ENCODE measurements at regions not wholly inside any gene's neighbourhood (a gene's known extent, or its start where the extent isn't known, plus 50 kb on each side); places are given as distances from the start of the nearest gene placed in this dataset.
"Not testable (repeated sequence)": the region's sequence is repeated elsewhere in the genome, so short reads cannot be mapped to it uniquely, and the experiment has no call there.

- H3K4me2 ChIP-seq (ENCODE audit: low read length); CTCF ChIA-PET; H3K4me1 ChIP-seq (ENCODE audit: control insufficient read depth in 1 of 2, insufficient read depth in 2 of 2, low read length in 2 of 2); H3K9ac ChIP-seq (ENCODE audit: low read length); RAD21 ChIA-PET (ENCODE audit: low non-redundant PET in 1 of 2, low total read pairs in 2 of 2, uncharacterized antibody in 2 of 2, unreplicated experiment in 2 of 2); H3K9me3 ChIP-seq (ENCODE audit: control insufficient read depth in 1 of 2, insufficient read depth in 1 of 2, low read depth in 1 of 2, low read length in 2 of 2); H3K4me3 ChIP-seq (replicated peaks in 1 of 2; ENCODE audit: low read depth in 1 of 2, low read length in 2 of 2); intact Hi-C loops (cut with micrococcal nuclease); POLR2A ChIA-PET; H4K20me1 ChIP-seq (ENCODE audit: insufficient read depth); H3K79me2 ChIP-seq (ENCODE audit: insufficient read depth, low read length); BruUV-seq (replicated peaks); DNase-seq (ENCODE audit: low read depth, low spot score); H3K27me3 ChIP-seq (ENCODE audit: insufficient read depth, low read length); ATAC-seq; H3K9me2 ChIP-seq (ENCODE audit: insufficient read depth); H3K36me3 ChIP-seq (ENCODE audit: control insufficient read depth in 1 of 2, insufficient read depth in 2 of 2, low read length in 2 of 2); H2AFZ ChIP-seq (ENCODE audit: low read depth, low read length, poor library complexity, severe bottlenecking); H3K27ac ChIP-seq (ENCODE audit: low read depth, low read length): not testable (repeated sequence)
Observed at GRCh38 chr7:138252666-138253065, 176.4 kb downstream of the AKR1D1 start.

GRCh38 chr7:138254444-138254843 is 178.2 kb downstream of the AKR1D1 start:
- ATAC-seq, result no peak
- H3K27ac ChIP-seq (ENCODE audit: low read depth, low read length), result no peak overlapping the region
- no peaks in the 10 kb centered on the region for H3K9me2 ChIP-seq (ENCODE audit: insufficient read depth)
- intact Hi-C loops (cut with micrococcal nuclease), result no loop called here
- H3K9ac ChIP-seq (ENCODE audit: low read length), result no peak overlapping the region
- no peak overlapping the region for H3K4me2 ChIP-seq (ENCODE audit: low read length)
- H3K27me3 ChIP-seq (ENCODE audit: insufficient read depth, low read length), result no peaks in the 10 kb centered on the region
- no peak for DNase-seq (ENCODE audit: low read depth, low spot score)
- H3K9me3 ChIP-seq (ENCODE audit: control insufficient read depth in 1 of 2, insufficient read depth in 1 of 2, low read depth in 1 of 2, low read length in 2 of 2), result no peaks in the 10 kb centered on the region
- H3K36me3 ChIP-seq (ENCODE audit: control insufficient read depth in 1 of 2, insufficient read depth in 2 of 2, low read length in 2 of 2), result no peaks in the 10 kb centered on the region
- TF ChIP-seq CEBPB (IDR thresholded peaks at IDR 0.05; ENCODE audit: low read depth), result no peak
- no peak for TF ChIP-seq ZFX (IDR thresholded peaks at IDR 0.05)
- TF ChIP-seq SIN3A (IDR thresholded peaks at IDR 0.05; ENCODE audit: low read depth), result no peak
- no peak for TF ChIP-seq EZH2 (IDR thresholded peaks at IDR 0.05)
- no peak for TF ChIP-seq ZBTB33 (IDR thresholded peaks at IDR 0.05; ENCODE audit: extremely low read depth, insufficient replicate concordance, low read length)
- no peak for TF ChIP-seq MAX (IDR thresholded peaks at IDR 0.05)
- no peak for TF ChIP-seq CBX3 (IDR thresholded peaks at IDR 0.05; ENCODE audit: low read depth)
- no peak for TF ChIP-seq CTCF (IDR thresholded peaks at IDR 0.05 in 2 of 3, conservative IDR thresholded peaks at IDR 0.05 in 1 of 3; ENCODE audit: borderline replicate concordance in 1 of 3, insufficient read depth in 1 of 3, low read depth in 2 of 3, low read length in 2 of 3)
- TF ChIP-seq POLR2AphosphoS5 (IDR thresholded peaks at IDR 0.05; ENCODE audit: low read depth, low read length), result no peak
- POLR2A ChIA-PET, result no interaction called here
- RAD21 ChIA-PET (ENCODE audit: low non-redundant PET in 1 of 2, low total read pairs in 2 of 2, uncharacterized antibody in 2 of 2, unreplicated experiment in 2 of 2), result no interaction called here
- CTCF ChIA-PET, result no interaction called here
- no peak overlapping the region for H3K4me3 ChIP-seq (replicated peaks in 1 of 2; ENCODE audit: low read depth in 1 of 2, low read length in 2 of 2)
- BruUV-seq (replicated peaks), result no TSS peak
- no peak overlapping the region for H2AFZ ChIP-seq (ENCODE audit: low read depth, low read length, poor library complexity, severe bottlenecking)
- no peaks in the 10 kb centered on the region for H4K20me1 ChIP-seq (ENCODE audit: insufficient read depth)
- H3K4me1 ChIP-seq (ENCODE audit: control insufficient read depth in 1 of 2, insufficient read depth in 2 of 2, low read length in 2 of 2), result no peaks in the 10 kb centered on the region
- no peaks in the 10 kb centered on the region for H3K79me2 ChIP-seq (ENCODE audit: insufficient read depth, low read length)

Measured in HCT116 (cell line).